Mesothelial cell of epicardium (in vitro differentiated cells): ENCODE measurements at regions not wholly inside any gene's neighbourhood (a gene's known extent, or its start where the extent isn't known, plus 50 kb on each side); places are given as distances from the start of the nearest gene placed in this dataset.

Source experiments
- DNase-seq, 2 experiments: peaks; one replicate each; pipeline ENCODE4 v3.0.0; 2021; ENCODE audit warnings: low spot score in 2 of 2; ENCODE audit not compliant: unreplicated experiment in 2 of 2
- H3K27ac Mint-ChIP-seq: 2 replicates; pipeline ENCODE4 v1.8.0; 2021; ENCODE audit warnings: mixed read lengths
- H3K27me3 Mint-ChIP-seq: 2 replicates; pipeline ENCODE4 v1.8.0; 2021; ENCODE audit warnings: low read depth, mixed read lengths
- H3K36me3 Mint-ChIP-seq: 2 replicates; pipeline ENCODE4 v1.8.0; 2021; ENCODE audit warnings: mixed read lengths
- H3K4me1 Mint-ChIP-seq: 2 replicates; pipeline ENCODE4 v1.8.0; 2021; ENCODE audit warnings: mixed read lengths
- H3K4me3 Mint-ChIP-seq: 2 replicates; pipeline ENCODE4 v1.8.0; 2021; ENCODE audit warnings: mild to moderate bottlenecking, moderate library complexity, mixed read lengths
- H3K9me3 Mint-ChIP-seq: 2 replicates; pipeline ENCODE4 v1.8.0; 2021; ENCODE audit warnings: mixed read lengths
- TF ChIP-seq, protein P1 (sequence below): fragments of 200-600 bp; sonication (generic); IDR thresholded peaks from one replicate; pipeline ENCODE4 v1.5.0; 2021; ENCODE audit warnings: antibody characterized with exemption; ENCODE audit not compliant: unreplicated experiment

DNA sequence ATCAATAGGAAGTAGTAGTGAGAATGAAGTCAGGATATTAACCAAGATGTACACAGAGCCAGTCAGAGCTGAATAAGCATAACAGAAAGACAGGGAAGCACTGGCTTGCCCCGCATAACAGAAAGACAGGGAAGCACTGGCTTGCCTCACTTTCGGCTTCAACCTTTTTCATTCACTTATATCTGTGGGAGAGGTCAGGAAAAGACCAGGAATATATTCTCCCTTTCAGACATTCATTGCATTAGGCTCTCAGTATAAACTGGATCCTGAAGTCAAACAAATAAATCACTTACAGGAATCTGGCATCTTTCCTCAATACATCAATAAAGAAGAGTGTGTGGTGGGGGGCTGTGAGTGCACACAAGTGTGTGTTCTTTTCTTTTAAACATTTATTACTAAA, 437.6 kb downstream of the C6orf118 start:
- TF ChIP-seq, protein P1, sequence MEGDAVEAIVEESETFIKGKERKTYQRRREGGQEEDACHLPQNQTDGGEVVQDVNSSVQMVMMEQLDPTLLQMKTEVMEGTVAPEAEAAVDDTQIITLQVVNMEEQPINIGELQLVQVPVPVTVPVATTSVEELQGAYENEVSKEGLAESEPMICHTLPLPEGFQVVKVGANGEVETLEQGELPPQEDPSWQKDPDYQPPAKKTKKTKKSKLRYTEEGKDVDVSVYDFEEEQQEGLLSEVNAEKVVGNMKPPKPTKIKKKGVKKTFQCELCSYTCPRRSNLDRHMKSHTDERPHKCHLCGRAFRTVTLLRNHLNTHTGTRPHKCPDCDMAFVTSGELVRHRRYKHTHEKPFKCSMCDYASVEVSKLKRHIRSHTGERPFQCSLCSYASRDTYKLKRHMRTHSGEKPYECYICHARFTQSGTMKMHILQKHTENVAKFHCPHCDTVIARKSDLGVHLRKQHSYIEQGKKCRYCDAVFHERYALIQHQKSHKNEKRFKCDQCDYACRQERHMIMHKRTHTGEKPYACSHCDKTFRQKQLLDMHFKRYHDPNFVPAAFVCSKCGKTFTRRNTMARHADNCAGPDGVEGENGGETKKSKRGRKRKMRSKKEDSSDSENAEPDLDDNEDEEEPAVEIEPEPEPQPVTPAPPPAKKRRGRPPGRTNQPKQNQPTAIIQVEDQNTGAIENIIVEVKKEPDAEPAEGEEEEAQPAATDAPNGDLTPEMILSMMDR, result no peak
- Mint-ChIP-seq H3K9me3 (peaks cover 37% of the 10 kb centered on the region), H3K36me3 (no peaks in the 10 kb centered on the region), H3K4me3 (no peak overlapping the region), H3K4me1 (no peaks in the 10 kb centered on the region), H3K27ac (no peak overlapping the region), H3K27me3 (no peaks in the 10 kb centered on the region)
- no peak for DNase-seq

DNA sequence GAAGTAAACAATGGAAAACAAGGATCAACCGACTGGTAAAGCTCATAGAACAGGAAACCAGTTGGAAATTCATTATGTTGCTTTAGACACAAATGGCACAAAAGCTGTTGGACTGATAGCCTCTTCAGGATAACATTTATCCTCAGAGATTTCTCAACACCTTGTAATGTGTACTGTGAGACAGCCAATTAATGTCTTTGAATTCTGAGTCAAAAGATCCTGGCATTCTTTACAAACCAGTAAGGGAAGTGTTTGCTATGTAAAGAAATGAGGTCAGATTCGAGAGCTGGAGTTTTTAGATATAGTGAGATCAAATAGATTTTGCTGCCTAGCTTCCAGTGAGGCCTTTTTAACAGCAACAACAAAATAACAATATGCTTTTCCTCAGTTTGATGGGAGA, 439.2 kb downstream of the C6orf118 start:
- Mint-ChIP-seq H3K27me3 (no peaks in the 10 kb centered on the region), H3K4me3 (no peak overlapping the region), H3K9me3 (peaks cover 44% of the 10 kb centered on the region), H3K27ac (no peak overlapping the region), H3K36me3 (no peaks in the 10 kb centered on the region), H3K4me1 (no peaks in the 10 kb centered on the region)
- TF ChIP-seq, protein P1, result no peak
- DNase-seq, result no peak

DNA sequence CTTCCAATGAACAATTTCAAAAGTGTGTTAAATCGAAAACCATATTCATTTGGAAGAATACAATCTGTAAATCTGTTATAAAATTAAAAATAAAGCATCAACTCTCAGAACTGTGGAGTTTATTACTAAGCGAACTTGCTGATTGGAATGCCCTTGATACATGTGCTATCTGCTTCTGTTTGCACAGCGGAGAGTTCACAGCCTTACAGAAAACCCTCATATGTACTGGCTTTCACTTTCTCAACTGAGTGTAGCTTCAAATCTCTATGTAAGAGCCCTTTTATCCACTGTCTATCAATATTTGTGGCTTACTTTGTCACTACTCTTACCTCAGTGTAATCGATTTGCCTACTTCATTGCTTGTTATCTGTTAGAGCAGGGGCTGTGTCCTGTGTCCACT, 447.4 kb downstream of the C6orf118 start:
- DNase-seq, result no peak
- TF ChIP-seq, protein P1, result no peak
- Mint-ChIP-seq H3K27ac (no peak overlapping the region), H3K9me3 (peaks cover 8% of the 10 kb centered on the region), H3K4me3 (no peak overlapping the region), H3K4me1 (no peaks in the 10 kb centered on the region), H3K36me3 (no peaks in the 10 kb centered on the region), H3K27me3 (no peaks in the 10 kb centered on the region)

DNA sequence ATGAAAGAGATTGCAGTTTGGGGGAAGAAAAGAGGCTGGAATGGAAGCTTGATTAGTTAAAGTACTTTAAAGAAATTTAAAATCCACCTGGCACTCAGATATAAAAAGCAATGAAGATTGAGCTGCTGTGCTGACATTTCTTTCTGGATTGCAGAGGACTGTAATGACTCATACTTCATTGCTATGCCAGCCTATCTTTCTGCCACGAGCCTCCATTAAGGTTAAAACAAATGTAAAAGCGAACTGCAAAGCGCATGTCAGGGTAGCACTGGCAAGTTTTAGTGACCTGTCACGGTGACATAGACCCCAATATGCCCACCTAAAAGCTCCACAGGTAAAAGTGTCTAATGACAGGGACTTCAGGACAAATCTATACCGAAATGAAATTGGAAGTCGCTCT, 449.6 kb downstream of the C6orf118 start:
- no peaks in the 10 kb centered on the region for H3K27me3 Mint-ChIP-seq

DNA sequence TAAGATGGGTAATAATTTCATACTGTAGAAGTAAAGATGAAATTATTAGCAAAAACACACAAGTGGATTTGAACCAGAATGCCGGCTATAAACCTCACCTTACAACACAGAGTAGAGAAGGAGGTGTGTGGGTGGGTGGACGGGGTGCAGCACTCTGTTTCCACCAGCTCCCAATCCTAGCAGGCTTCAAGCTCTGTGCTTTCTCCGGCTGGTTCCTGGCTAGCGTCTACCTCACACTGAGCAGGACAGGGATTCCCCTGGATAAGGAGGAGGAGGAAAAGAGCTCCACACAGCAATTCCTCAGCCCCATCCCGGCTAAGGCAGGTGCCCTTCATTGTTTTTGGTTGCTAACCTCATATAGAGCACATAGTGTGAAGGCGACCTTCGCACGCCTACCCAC, 453.3 kb downstream of the C6orf118 start:
- no peak for DNase-seq
- Mint-ChIP-seq H3K36me3 (no peaks in the 10 kb centered on the region), H3K27ac (no peak overlapping the region), H3K4me1 (no peaks in the 10 kb centered on the region), H3K4me3 (no peak overlapping the region), H3K27me3 (no peaks in the 10 kb centered on the region), H3K9me3 (no peaks in the 10 kb centered on the region)
- TF ChIP-seq, protein P1, result no peak

More for the DNA sequence above, 449.6 kb downstream of the C6orf118 start:
- no peaks in the 10 kb centered on the region for H3K36me3 Mint-ChIP-seq
- H3K27ac Mint-ChIP-seq, result no peak overlapping the region
- H3K9me3 Mint-ChIP-seq, result no peaks in the 10 kb centered on the region
- no peak overlapping the region for H3K4me3 Mint-ChIP-seq
- H3K4me1 Mint-ChIP-seq, result no peaks in the 10 kb centered on the region
- no peak for DNase-seq
- TF ChIP-seq, protein P1, result no peak

DNA sequence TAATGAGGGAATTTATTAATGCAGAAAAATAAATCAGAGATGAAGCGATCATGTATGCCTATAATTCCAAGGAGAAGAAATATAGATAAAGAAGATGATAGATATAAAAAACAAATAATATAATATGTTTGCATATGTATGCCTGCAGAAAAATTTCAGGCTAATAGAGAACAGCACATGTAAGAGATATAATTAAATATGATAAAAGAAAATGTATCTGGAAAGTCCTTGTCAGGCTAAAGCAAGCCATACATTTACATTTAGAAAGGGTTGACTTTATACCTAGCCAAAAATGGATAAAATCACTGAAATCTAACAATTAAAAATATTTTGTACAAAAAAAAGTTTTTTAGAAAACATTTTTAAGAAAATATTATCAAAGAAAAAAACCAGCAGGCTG, 454.1 kb downstream of the C6orf118 start:
- H3K9me3 Mint-ChIP-seq, result no peaks in the 10 kb centered on the region
- no peak for DNase-seq
- no peak overlapping the region for H3K4me3 Mint-ChIP-seq
- H3K27me3 Mint-ChIP-seq, result no peaks in the 10 kb centered on the region
- no peaks in the 10 kb centered on the region for H3K4me1 Mint-ChIP-seq
- TF ChIP-seq, protein P1, result no peak
- no peaks in the 10 kb centered on the region for H3K36me3 Mint-ChIP-seq
- H3K27ac Mint-ChIP-seq, result no peak overlapping the region
